HL-60/S4 treated with phorbol 12-myristate 13-acetate at 8.2 ng/mL for 4 days and 3 days (cell line): ENCODE measurements at regions not wholly inside any gene's neighbourhood (a gene's known extent, or its start where the extent isn't known, plus 50 kb on each side); places are given as distances from the start of the nearest gene placed in this dataset.
"Not testable (repeated sequence)": the region's sequence is repeated elsewhere in the genome, so short reads cannot be mapped to it uniquely, and the experiment has no call there.

ENCODE experiments used
- in situ Hi-C: fragments of 300-500 bp; cut with MboI; formaldehyde crosslinking; loops from 2 replicates; pipeline ENCODE4 v1.15.0; 2022; ENCODE audit warnings: low sequenced_read_pairs

- in situ Hi-C loops = no loop called here
Measured at GRCh38 chr3:102032491-102033383, 183.4 kb downstream of the NFKBIZ start.

- in situ Hi-C loops = no loop called here
Measured at GRCh38 chr3:102034639-102035451, 185.5 kb downstream of the NFKBIZ start.

DNA sequence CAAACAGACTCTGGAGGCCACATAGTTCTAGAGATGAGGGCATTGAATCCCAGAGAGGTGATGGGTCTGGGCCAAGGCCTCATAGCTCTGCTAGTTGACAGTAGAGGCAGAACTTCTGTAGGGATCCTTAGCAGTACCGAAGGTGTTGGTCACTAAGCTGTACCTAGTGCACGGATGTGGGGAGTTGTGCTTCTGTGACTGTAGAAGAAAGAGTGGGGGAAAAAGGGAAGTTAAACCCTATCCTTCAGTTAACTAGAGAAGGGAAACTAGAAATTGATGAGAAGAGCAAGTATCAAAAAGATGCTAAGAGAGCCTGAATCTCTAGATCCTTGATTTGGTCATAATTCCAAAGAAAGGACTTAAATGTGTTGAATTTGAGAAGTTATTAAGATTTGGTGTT is 186.7 kb downstream of the NFKBIZ start:
- in situ Hi-C loops = no loop called here

DNA sequence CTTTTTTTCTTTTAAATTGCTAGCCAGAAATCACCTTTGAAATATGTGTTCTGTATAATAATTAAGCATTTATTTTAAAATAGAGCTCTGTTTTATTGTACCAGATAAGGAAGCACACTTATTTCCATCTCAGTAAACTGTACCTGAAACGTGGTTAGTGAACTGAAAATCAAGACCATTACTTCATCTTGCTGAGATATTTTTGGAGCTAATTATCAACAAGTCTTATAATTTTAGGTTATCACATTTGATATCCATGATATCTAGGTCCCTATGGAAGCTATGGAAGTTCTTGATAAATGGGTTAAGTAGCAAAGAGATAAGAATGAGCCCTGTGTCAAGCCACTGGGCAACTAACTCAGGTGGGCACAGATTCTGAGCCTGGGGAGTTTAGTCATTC is 187.2 kb downstream of the NFKBIZ start:
- in situ Hi-C loops = no loop called here

GRCh38 chr3:102037209-102037608 is 187.9 kb downstream of the NFKBIZ start:
- in situ Hi-C loops = no loop called here

- in situ Hi-C loops = no loop called here
Measured at GRCh38 chr3:102037791-102038190, 188.5 kb downstream of the NFKBIZ start.

- in situ Hi-C loops = no loop called here
Measured at GRCh38 chr3:102038477-102039142, 189.3 kb downstream of the NFKBIZ start.

- in situ Hi-C loops = not testable (repeated sequence)
Measured at GRCh38 chr3:102040144-102040543, 190.8 kb downstream of the NFKBIZ start.

- in situ Hi-C loops = no loop called here
Measured at GRCh38 chr3:102053375-102053989, 204.2 kb downstream of the NFKBIZ start.

DNA sequence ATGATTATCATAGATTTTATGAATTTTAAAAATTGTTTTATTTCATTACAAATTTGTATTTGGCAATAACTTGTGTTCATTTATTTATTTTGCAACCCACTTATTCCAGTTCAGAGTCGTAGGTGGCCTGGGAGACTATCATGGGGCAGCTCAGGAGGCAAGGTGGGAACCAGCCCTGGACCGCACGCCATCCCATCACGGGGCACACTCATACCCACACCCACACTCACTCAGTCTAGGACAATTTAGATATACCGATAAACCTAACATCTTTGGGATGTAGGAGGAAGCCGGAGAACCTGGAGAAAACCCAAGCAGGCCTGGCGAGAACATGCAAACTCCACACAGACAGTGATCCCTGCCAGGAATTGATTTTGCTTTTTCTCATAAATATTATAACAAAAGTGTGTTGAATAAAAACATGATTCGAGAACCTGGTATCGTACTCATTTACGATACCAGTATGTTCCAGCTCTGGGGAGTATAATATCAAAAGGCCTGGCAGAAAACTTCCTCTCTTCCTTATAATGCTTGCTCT is 205.3 kb downstream of the NFKBIZ start:
- in situ Hi-C loops = no loop called here

GRCh38 chr3:102057781-102058421 is 208.6 kb downstream of the NFKBIZ start:
- in situ Hi-C loops = no loop called here

- in situ Hi-C loops = no loop called here
Measured at GRCh38 chr3:102059145-102059943, 210.0 kb downstream of the NFKBIZ start.

DNA sequence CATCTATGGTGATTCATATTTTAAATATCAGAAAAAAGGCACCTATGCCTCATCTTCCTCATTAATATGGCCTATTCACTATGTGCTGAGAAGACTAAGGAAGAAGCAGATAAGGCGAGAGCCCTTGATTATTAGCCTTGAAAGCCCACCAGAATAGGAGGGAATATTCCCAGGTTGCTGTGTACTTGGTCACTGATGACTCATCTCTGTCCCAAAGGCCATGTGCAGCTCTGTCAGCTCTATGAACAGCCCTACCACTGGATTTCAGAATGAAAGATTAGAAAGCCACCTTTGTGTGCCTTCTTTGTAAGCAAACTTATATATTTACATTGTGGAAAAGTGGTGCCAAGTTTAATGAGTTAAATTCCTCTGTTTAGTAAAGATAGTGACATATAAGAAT is 211.5 kb downstream of the NFKBIZ start:
- in situ Hi-C loops = no loop called here

- in situ Hi-C loops = no loop called here
Measured at GRCh38 chr3:102063572-102063971, 214.3 kb downstream of the NFKBIZ start.

- in situ Hi-C loops = no loop called here
Measured at GRCh38 chr3:102066470-102066869, 217.2 kb downstream of the NFKBIZ start.

- in situ Hi-C loops = no loop called here
Measured at GRCh38 chr3:102068327-102068726, 219.0 kb downstream of the NFKBIZ start.

DNA sequence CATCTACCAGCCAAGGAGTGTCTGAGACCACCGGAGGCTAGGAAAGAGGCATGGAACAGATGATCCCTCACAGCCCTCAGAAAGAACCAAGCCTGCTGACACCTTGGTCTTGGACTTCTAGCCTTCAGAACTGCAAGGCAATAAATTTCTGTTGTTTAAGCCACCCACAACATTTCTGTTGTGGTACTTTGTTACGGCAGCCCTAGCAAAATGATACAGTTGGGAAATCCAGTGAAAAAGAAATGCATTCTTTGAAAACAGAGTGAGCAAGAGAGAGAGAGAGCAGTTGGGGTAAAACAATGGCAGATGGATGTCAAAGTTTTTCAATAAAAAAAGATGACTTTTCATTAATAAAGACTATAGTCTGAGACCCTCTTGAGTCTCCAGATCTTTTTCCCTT is 219.4 kb downstream of the NFKBIZ start:
- in situ Hi-C loops = no loop called here

- in situ Hi-C loops = no loop called here
Measured at GRCh38 chr3:102069211-102069662, 219.9 kb downstream of the NFKBIZ start.

DNA sequence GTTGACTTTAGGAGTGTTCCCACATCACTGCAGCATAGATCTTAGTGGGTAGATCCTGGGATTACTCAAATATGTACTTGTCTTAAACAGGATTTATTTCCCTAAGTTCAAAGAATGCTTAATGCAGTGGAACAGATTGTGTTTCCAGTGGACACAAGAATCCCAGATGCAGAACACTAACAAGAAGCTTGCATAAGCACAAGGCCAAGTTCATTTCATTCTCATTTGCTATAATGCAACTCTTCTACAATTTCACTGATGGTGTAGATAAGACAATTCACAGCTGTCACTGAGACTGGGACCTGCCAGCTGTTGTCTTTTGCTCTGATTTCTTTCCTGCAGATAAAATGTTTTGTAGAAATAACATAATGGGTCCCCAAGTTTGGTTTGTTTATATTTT is 225.6 kb downstream of the NFKBIZ start:
- in situ Hi-C loops = no loop called here
